GM18868 (cell line): ENCODE measurements at regions not wholly inside any gene's neighbourhood (a gene's known extent, or its start where the extent isn't known, plus 50 kb on each side); places are given as distances from the start of the nearest gene placed in this dataset.
"Not testable (repeated sequence)": the region's sequence is repeated elsewhere in the genome, so short reads cannot be mapped to it uniquely, and the experiment has no call there.

Experiments
- ATAC-seq: cut with Tn5 transposase; IDR thresholded peaks from one replicate; pipeline ENCODE4 v1.9.1; 2021; ENCODE audit warnings: mild to moderate bottlenecking, moderate library complexity; ENCODE audit not compliant: unreplicated experiment

DNA sequence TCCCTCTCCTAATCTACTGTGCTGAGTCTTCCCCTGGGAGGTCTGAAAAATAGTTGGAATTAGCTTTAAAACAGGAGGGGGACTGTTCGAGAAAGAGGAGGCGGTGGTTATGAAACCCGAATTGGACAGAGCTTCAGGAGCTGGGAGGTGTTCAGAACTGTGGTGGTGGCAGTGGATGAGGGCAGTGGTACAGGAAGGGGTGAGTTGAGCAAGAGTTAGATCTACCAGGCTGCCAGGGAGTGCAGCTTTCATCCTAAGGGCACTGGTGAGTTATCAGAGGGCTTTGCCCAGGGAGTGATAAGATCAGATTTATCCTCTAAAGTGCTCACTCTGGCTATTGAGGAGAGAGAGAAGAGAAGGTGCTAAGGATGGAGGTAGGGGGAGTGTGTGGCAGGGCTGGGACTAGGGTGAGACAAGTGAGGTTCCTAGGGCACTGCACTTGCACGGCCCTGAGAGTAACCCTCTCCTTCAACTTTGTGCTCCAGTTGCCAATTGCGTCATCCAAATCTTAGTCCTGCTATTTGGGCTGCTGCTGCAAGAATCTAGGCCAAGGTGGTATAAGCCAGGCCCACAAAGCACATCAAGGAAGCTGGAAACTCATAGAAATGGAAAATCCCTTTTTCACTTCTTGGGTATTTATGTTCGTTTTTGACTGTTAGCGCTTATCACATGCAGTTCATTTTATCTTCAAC is 540.3 kb downstream of the XYLT1 start:
- no peak for ATAC-seq

GRCh38 chr16:16933861-16934260 is 536.9 kb downstream of the XYLT1 start:
- ATAC-seq = no peak

GRCh38 chr16:16934660-16935059 is 536.1 kb downstream of the XYLT1 start:
- ATAC-seq = no peak

DNA sequence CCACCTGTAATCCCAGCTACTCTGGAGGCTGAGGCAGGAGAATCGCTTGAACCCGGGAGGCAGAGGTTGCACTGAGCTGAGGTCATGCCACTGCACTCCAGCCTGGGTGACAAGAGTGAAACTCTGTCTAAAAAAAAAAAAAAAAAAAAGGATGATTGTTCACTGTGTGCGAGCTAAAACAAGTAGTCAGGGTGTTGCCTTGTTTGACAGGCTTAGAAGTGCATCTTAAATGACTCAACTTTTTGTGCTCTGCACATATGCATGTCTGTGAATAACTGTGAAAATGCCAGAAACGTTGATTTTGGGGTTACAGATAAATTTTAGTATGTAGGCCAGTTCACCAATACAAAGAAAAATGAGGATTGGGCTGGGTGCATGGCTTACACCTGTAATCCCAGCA is 534.9 kb downstream of the XYLT1 start:
- ATAC-seq = not testable (repeated sequence)

GRCh38 chr16:16937576-16937975 is 533.2 kb downstream of the XYLT1 start:
- no peak for ATAC-seq

DNA sequence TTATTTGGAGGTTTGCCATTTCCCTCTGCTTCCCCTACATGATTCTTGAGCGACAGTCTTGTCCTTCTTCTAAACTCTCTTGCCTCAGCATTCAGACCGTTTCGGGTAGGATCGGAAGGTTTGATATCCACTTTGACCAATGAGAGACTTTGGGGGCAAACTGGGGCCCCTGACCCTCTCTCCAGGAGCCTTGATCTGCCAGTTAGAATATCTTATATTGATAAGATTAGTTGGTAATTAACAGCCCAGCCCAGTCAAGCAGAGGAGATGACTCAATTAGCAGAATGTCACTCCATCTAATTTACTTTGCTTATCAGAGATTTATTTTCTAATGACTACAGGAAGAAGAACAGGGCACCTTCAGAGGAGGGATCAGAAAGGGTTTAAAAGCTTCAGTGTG is 532.8 kb downstream of the XYLT1 start:
- ATAC-seq = no peak

GRCh38 chr16:16938980-16939379 is 531.8 kb downstream of the XYLT1 start:
- no peak for ATAC-seq

GRCh38 chr16:16940351-16940750 is 530.4 kb downstream of the XYLT1 start:
- ATAC-seq = no peak

DNA sequence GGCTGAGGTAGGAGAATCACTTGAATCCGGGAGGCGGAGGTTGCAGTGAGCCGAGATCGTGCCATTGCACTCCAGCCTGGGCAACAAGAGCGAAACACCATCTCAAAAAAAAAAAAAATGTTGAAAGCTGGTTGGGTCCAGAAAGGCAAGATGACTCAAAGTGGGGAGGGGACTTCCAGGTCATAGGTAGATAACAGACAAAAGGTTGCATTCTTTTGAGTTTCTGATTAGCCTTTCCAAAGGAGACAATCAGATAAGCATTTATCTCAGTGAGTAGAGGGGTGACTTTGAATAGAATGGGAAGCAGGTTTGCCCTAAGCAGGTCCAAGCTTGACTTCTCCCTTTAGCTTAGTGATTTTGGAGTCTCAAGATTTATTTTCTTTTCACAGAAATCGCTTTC is 527.9 kb downstream of the XYLT1 start:
- not testable (repeated sequence) for ATAC-seq

- ATAC-seq = no peak
Measured at GRCh38 chr16:16945207-16945606, 525.6 kb downstream of the XYLT1 start.

GRCh38 chr16:16956376-16956775 is 514.4 kb downstream of the XYLT1 start:
- no peak for ATAC-seq

DNA sequence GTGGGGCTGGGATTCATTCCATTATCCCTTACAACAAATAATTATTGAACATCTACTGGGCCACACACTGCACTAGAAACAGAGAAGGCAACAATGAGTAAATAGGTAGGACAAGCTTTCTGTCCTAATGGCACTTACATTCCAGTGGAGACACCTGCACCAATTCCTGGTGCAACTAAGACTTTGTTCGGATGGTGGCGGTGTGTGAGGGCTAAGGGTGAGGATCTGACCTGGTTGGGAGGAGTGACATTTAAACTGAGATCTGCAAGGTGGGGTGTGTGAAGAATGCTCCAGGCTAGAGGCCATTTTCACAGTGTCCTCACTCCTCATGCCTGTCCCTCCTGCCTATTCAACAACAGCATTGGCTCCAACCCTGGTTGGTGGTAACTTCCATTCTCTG is 510.0 kb downstream of the XYLT1 start:
- ATAC-seq = no peak

- no peak for ATAC-seq
Measured at GRCh38 chr16:16966439-16966838, 504.3 kb downstream of the XYLT1 start.

- ATAC-seq = no peak
Measured at GRCh38 chr16:16971042-16971441, 499.7 kb downstream of the XYLT1 start.

GRCh38 chr16:16972831-16973230 is 497.9 kb downstream of the XYLT1 start:
- ATAC-seq = no peak

- no peak for ATAC-seq
Measured at GRCh38 chr16:16973707-16974591, 496.8 kb downstream of the XYLT1 start.

- ATAC-seq = no peak
Measured at GRCh38 chr16:16982614-16983013, 488.1 kb downstream of the XYLT1 start.

DNA sequence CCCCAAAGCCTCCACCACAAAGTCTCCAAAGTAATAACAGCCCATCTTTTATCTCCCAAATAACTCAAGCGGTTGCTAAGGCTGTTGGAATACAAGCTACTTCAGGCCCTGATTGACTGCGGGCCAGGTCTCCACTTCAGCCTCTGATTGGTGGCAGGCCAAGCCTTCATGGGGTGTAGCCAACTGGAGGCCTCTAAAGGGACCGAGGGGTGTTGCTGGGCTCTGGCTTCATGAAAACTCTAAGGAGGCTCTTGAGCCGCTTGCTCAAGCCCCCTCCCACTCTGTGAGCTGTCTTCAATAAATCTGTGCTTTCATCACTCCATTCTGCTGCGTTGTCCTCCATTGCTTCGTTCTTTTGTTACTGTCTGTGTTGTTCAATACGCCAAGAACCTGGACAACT is 487.2 kb downstream of the XYLT1 start:
- no peak for ATAC-seq

- not testable (repeated sequence) for ATAC-seq
Measured at GRCh38 chr16:16984091-16984490, 486.7 kb downstream of the XYLT1 start.

- ATAC-seq = no peak
Measured at GRCh38 chr16:16985707-16986106, 485.1 kb downstream of the XYLT1 start.

GRCh38 chr16:16988963-16989362 is 481.8 kb downstream of the XYLT1 start:
- peak; percentile 45 for ATAC-seq

- no peak for ATAC-seq
Measured at GRCh38 chr16:16989368-16989767, 481.4 kb downstream of the XYLT1 start.
